Caco-2 (cell line): ENCODE measurements at regions not wholly inside any gene's neighbourhood (a gene's known extent, or its start where the extent isn't known, plus 50 kb on each side); places are given as distances from the start of the nearest gene placed in this dataset.
"Not testable (repeated sequence)": the region's sequence is repeated elsewhere in the genome, so short reads cannot be mapped to it uniquely, and the experiment has no call there.

Experiments used
- BruUV-seq: library from RNA; stranded (reverse); fragments of 400-500 nt; replicated peaks from 2 replicates; lab custom pipeline; 2021; lab: Mats Ljungman, UMichigan
- CTCF ChIA-PET: fragments of 300-600 bp; sonication (Branson Sonifier 250); formaldehyde crosslinking; loops from one replicate; lab custom pipeline; 2022; ENCODE audit warnings: antibody characterized with exemption; lab: Charles Lee
- POLR2A ChIA-PET: fragments of 300-600 bp; sonication (Branson Sonifier 250); formaldehyde crosslinking; loops from one replicate; lab custom pipeline; 2022; ENCODE audit warnings: antibody characterized with exemption; lab: Charles Lee
- DNase-seq, 2 experiments: peaks; one replicate each; pipeline versions ENCODE4 v3.0.0 to v3.0.0-alpha.2; 2020 to 2022
- H3K27me3 ChIP-seq: replicated peaks from 2 replicates; pipeline ENCODE4 v1.6.0; 2011; ENCODE audit warnings: low read length; ENCODE audit not compliant: control insufficient read depth, insufficient read depth
- H3K36me3 ChIP-seq: 2 replicates; pipeline ENCODE4 v1.5.1; 2011; ENCODE audit warnings: low read length; ENCODE audit not compliant: control insufficient read depth, insufficient read depth
- H3K4me1 ChIP-seq: fragments of 250-450 bp; sonication (Bioruptor Pico); 2 replicates; pipeline ENCODE4 v1.5.1; 2020; ENCODE audit warnings: mild to moderate bottlenecking
- H3K4me3 ChIP-seq: 2 replicates; pipeline ENCODE4 v1.5.1; 2011; ENCODE audit warnings: low read depth, mild to moderate bottlenecking, control low read depth, low read length
- H3K9me3 ChIP-seq: fragments of 250-450 bp; sonication (Bioruptor Pico); 2 replicates; pipeline ENCODE4 v1.5.1; 2020; ENCODE audit warnings: mild to moderate bottlenecking, moderate library complexity
- H3K27ac Mint-ChIP-seq: one replicate; pipeline ENCODE4 v1.8.0; 2022; ENCODE audit warnings: mixed read lengths; ENCODE audit not compliant: unreplicated experiment
- H3K27me3 Mint-ChIP-seq: one replicate; pipeline ENCODE4 v1.8.0; 2022; ENCODE audit warnings: mixed read lengths; ENCODE audit not compliant: insufficient read depth, unreplicated experiment
- H3K36me3 Mint-ChIP-seq: one replicate; pipeline ENCODE4 v1.8.0; 2022; ENCODE audit warnings: mild to moderate bottlenecking, mixed read lengths; ENCODE audit not compliant: insufficient read depth, unreplicated experiment
- H3K4me1 Mint-ChIP-seq: one replicate; pipeline ENCODE4 v1.8.0; 2022; ENCODE audit warnings: low read depth, mixed read lengths; ENCODE audit not compliant: unreplicated experiment
- H3K4me3 Mint-ChIP-seq: one replicate; pipeline ENCODE4 v1.8.0; 2022; ENCODE audit warnings: mild to moderate bottlenecking, moderate library complexity, mixed read lengths; ENCODE audit not compliant: unreplicated experiment
- H3K9me3 Mint-ChIP-seq: one replicate; pipeline ENCODE4 v1.8.0; 2022; ENCODE audit warnings: mixed read lengths; ENCODE audit not compliant: unreplicated experiment
- CTCF ChIP-seq, 2 experiments: fragments of 200-600 bp in 1 of 2; IDR thresholded peaks; 1 replicate in 1 of 2; 2 replicates in 1 of 2; pipeline versions ENCODE4 v1.5.1 to v1.8.0; 2011 to 2022; ENCODE audit warnings: antibody characterized with exemption in 1 of 2, control low read depth in 1 of 2, inconsistent platforms in 1 of 2, low read depth in 1 of 2, low read length in 1 of 2, mild to moderate bottlenecking in 1 of 2, moderate library complexity in 1 of 2; ENCODE audit not compliant: insufficient read depth in 1 of 2, severe bottlenecking in 1 of 2, unreplicated experiment in 1 of 2
- intact Hi-C: fragments of 100-400 bp; cut with micrococcal nuclease; formaldehyde crosslinking; loops from one replicate; pipeline ENCODE4 v1.10.0; 2022; ENCODE audit not compliant: unreplicated experiment

- Mint-ChIP-seq H3K27me3 (peaks cover 3% of the 10 kb centered on the region), H3K36me3 (no peaks in the 10 kb centered on the region), H3K27ac (no peak overlapping the region), H3K4me1 (no peaks in the 10 kb centered on the region), H3K4me3 (no peak overlapping the region), H3K9me3 (no peaks in the 10 kb centered on the region)
- no peaks in the 10 kb centered on the region for H3K27me3 ChIP-seq
- CTCF ChIA-PET = no interaction called here
- H3K4me1 ChIP-seq = no peaks in the 10 kb centered on the region
- no peaks in the 10 kb centered on the region for H3K9me3 ChIP-seq
- BruUV-seq = no TSS peak
- H3K4me3 ChIP-seq = no peak overlapping the region
- no peak for TF ChIP-seq CTCF (IDR thresholded peaks at IDR 0.05; ENCODE audit: insufficient read depth in 1 of 2, low read depth in 1 of 2, low read length in 1 of 2, severe bottlenecking in 1 of 2, unreplicated experiment in 1 of 2)
- intact Hi-C loops = no loop called here
- no peak for DNase-seq
- POLR2A ChIA-PET = no interaction called here
- H3K36me3 ChIP-seq = no peaks in the 10 kb centered on the region
Observed at GRCh38 chrX:86981326-86981879, 536.2 kb upstream of the KLHL4 start.

GRCh38 chrX:86987351-86987750, 530.3 kb upstream of the KLHL4 start:
- H3K4me3 Mint-ChIP-seq, H3K27ac Mint-ChIP-seq, POLR2A ChIA-PET, H3K27me3 Mint-ChIP-seq, H3K27me3 ChIP-seq, H3K4me1 ChIP-seq, H3K36me3 ChIP-seq, H3K9me3 ChIP-seq, H3K4me1 Mint-ChIP-seq, intact Hi-C loops, H3K4me3 ChIP-seq, DNase-seq, BruUV-seq, CTCF ChIA-PET, H3K9me3 Mint-ChIP-seq, H3K36me3 Mint-ChIP-seq: not testable (repeated sequence)

- no peaks in the 10 kb centered on the region for H3K36me3 ChIP-seq
- BruUV-seq = no TSS peak
- no peaks in the 10 kb centered on the region for H3K4me1 Mint-ChIP-seq
- no peak overlapping the region for H3K4me3 Mint-ChIP-seq
- no peak overlapping the region for H3K27ac Mint-ChIP-seq
- no peaks in the 10 kb centered on the region for H3K4me1 ChIP-seq
- ChIA-PET CTCF (no interaction called here), POLR2A (no interaction called here)
- intact Hi-C loops = no loop called here
- H3K36me3 Mint-ChIP-seq = no peaks in the 10 kb centered on the region
- TF ChIP-seq CTCF (IDR thresholded peaks at IDR 0.05; ENCODE audit: insufficient read depth in 1 of 2, low read depth in 1 of 2, low read length in 1 of 2, severe bottlenecking in 1 of 2, unreplicated experiment in 1 of 2) = no peak
- H3K9me3 ChIP-seq = no peaks in the 10 kb centered on the region
- no peak for DNase-seq
- no peaks in the 10 kb centered on the region for H3K27me3 Mint-ChIP-seq
- no peaks in the 10 kb centered on the region for H3K9me3 Mint-ChIP-seq
- H3K27me3 ChIP-seq = no peaks in the 10 kb centered on the region
- H3K4me3 ChIP-seq = no peak overlapping the region
Observed at GRCh38 chrX:87003031-87003430, 514.6 kb upstream of the KLHL4 start.

- Mint-ChIP-seq H3K4me1 (no peaks in the 10 kb centered on the region), H3K27me3 (no peaks in the 10 kb centered on the region), H3K9me3 (no peaks in the 10 kb centered on the region), H3K4me3 (no peak overlapping the region), H3K27ac (no peak overlapping the region), H3K36me3 (no peaks in the 10 kb centered on the region)
- no peak for DNase-seq
- no peaks in the 10 kb centered on the region for H3K27me3 ChIP-seq
- no peaks in the 10 kb centered on the region for H3K4me1 ChIP-seq
- intact Hi-C loops = no loop called here
- ChIA-PET CTCF (no interaction called here), POLR2A (no interaction called here)
- H3K9me3 ChIP-seq = no peaks in the 10 kb centered on the region
- H3K36me3 ChIP-seq = no peaks in the 10 kb centered on the region
- BruUV-seq = no TSS peak
- no peak for TF ChIP-seq CTCF (IDR thresholded peaks at IDR 0.05; ENCODE audit: insufficient read depth in 1 of 2, low read depth in 1 of 2, low read length in 1 of 2, severe bottlenecking in 1 of 2, unreplicated experiment in 1 of 2)
- no peak overlapping the region for H3K4me3 ChIP-seq
Observed at GRCh38 chrX:87005183-87005582, 512.4 kb upstream of the KLHL4 start.
